ENCODE measurements at regions not wholly inside any gene's neighbourhood (a gene's known extent, or its start where the extent isn't known, plus 50 kb on each side); places are given as distances from the start of the nearest gene placed in this dataset.
"Not testable (repeated sequence)": the region's sequence is repeated elsewhere in the genome, so short reads cannot be mapped to it uniquely, and the experiment has no call there.

- no peaks in the 10 kb centered on the region for H3K36me3 ChIP-seq
- no peak for DNase-seq
- no peaks in the 10 kb centered on the region for H3K9me3 ChIP-seq
- H3K27me3 ChIP-seq, result no peaks in the 10 kb centered on the region
- no peak overlapping the region for H3K4me3 ChIP-seq (ENCODE audit: low read depth, low read length)
- no peak for TF ChIP-seq CTCF (IDR thresholded peaks at IDR 0.05; ENCODE audit: low read depth, low read length)
- H3K4me1 ChIP-seq, result no peaks in the 10 kb centered on the region
These were observed 996.3 kb downstream of the TAF11L14 start for GRCh38 chr5:18630458-18631045.

DNA sequence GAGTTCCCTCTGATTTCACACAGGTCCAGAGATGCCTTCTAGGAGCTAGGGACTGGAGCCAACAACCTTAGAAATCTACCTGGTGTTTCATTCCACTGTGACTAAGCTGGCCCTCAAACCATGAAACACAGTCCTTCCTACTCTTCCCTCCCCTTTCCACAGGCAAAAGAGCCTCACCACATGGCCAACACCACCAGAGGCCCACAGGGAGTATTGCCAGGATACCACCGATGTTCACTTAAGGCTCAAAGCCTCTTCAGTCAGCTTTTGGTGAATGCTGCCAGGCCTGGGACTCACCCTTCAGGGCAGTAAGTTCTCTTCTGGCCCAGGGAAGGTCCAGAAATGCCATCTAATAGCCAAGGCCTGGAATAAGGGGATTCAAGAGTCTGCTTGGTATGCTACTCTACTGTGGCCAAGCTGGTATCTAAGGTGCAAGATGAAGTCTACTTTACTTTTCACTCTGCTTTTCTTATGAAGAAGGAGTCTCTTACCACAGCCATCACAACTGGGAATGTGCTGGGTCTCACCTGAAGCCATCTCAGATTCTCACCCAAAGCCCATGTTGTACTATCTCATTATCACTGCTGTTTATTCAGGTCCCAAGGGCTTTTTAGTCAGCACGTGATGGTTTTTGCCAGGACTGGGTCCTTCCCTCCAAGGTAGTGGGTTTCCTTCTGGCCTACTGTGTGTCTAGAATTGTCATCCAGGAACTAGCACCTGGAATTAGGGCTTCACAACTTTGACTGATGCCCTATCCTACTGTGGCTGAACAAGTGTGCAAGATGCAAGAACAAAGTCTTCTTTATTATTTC, 1018.4 kb downstream of the TAF11L14 start:
- Histone ChIP-seq H3K9me3 (no peaks in the 10 kb centered on the region; the same call in 1 of the 2 replicates), H3K4me3 (ENCODE audit: low read depth, low read length) (no peak overlapping the region), H3K27me3 (no peaks in the 10 kb centered on the region), H3K4me1 (peaks cover 3% of the 10 kb centered on the region; the same call in 1 of the 2 replicates), H3K36me3 (no peaks in the 10 kb centered on the region)
- no peak for DNase-seq
- TF ChIP-seq CTCF (IDR thresholded peaks at IDR 0.05; ENCODE audit: low read depth, low read length), result no peak

- no peak for TF ChIP-seq CTCF (IDR thresholded peaks at IDR 0.05; ENCODE audit: low read depth, low read length)
- no peaks in the 10 kb centered on the region for H3K36me3 ChIP-seq
- H3K4me1 ChIP-seq, result peaks cover 3% of the 10 kb centered on the region; the same call in 1 of the 2 replicates
- no peaks in the 10 kb centered on the region; the same call in 1 of the 2 replicates for H3K9me3 ChIP-seq
- no peaks in the 10 kb centered on the region for H3K27me3 ChIP-seq
- DNase-seq, result no peak
- no peak overlapping the region for H3K4me3 ChIP-seq (ENCODE audit: low read depth, low read length)
These were observed 1019.0 kb downstream of the TAF11L14 start for GRCh38 chr5:18653216-18653752.

DNA sequence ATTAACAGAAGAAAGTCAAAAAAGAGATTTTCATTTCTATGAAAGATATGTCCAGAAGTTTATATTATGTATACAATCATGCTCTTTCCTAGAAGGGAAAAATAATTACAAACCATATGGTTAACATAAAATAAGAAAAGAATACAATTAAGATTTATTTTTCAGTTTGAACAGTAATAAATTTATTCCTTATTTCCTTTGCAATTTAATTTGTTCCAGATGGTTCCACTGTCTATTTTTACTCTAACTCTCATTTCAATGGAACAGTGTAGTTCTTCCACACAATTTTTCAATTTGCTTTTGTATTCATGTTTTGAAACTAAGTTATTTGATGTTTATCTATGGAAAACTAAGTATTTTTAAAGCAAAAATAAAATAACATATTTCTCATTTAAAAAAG, 1026.3 kb downstream of the TAF11L14 start:
- H3K27me3 ChIP-seq, result no peaks in the 10 kb centered on the region
- no peak for DNase-seq
- H3K4me1 ChIP-seq, result no peaks in the 10 kb centered on the region
- no peaks in the 10 kb centered on the region for H3K9me3 ChIP-seq
- no peaks in the 10 kb centered on the region for H3K36me3 ChIP-seq
- H3K4me3 ChIP-seq (ENCODE audit: low read depth, low read length), result no peak overlapping the region
- TF ChIP-seq CTCF (IDR thresholded peaks at IDR 0.05; ENCODE audit: low read depth, low read length), result no peak

- H3K4me1 ChIP-seq, result no peaks in the 10 kb centered on the region
- H3K4me3 ChIP-seq (ENCODE audit: low read depth, low read length), result no peak overlapping the region
- no peak for TF ChIP-seq CTCF (IDR thresholded peaks at IDR 0.05; ENCODE audit: low read depth, low read length)
- H3K36me3 ChIP-seq, result no peaks in the 10 kb centered on the region
- H3K27me3 ChIP-seq, result no peaks in the 10 kb centered on the region
- DNase-seq, result no peak
- no peaks in the 10 kb centered on the region for H3K9me3 ChIP-seq
These were observed 1028.0 kb downstream of the TAF11L14 start for GRCh38 chr5:18662231-18662630.

- not testable (repeated sequence) for H3K4me1 ChIP-seq; H3K4me3 ChIP-seq (ENCODE audit: low read depth, low read length); DNase-seq; H3K9me3 ChIP-seq; H3K27me3 ChIP-seq; H3K36me3 ChIP-seq
These were observed 1040.0 kb downstream of the TAF11L14 start for GRCh38 chr5:18674212-18674611.
